Sigmoid colon (tissue), 4 donors: ENCODE measurements at regions not wholly inside any gene's neighbourhood (a gene's known extent, or its start where the extent isn't known, plus 50 kb on each side); places are given as distances from the start of the nearest gene placed in this dataset.

ENCODE experiments used
- CTCF ChIP-seq, 4 experiments: fragments of 450-650 bp in 3 of 4; fragments of 200-600 bp in 1 of 4; IDR thresholded peaks; one replicate each; pipeline ENCODE4 v1.5.1; 2016 to 2019; ENCODE audit warnings: antibody characterized with exemption in 4 of 4, mild to moderate bottlenecking in 3 of 4, moderate library complexity in 2 of 4
- EP300 ChIP-seq, 4 donors: sonication (generic); formaldehyde crosslinking; IDR thresholded peaks; one replicate each; pipeline ENCODE4 v1.6.1; 2017; ENCODE audit warnings: antibody characterized with exemption in 4 of 4
- POLR2AphosphoS5 ChIP-seq, 4 donors: sonication (generic); formaldehyde crosslinking; IDR thresholded peaks; one replicate each; pipeline ENCODE4 v1.6.1; 2017; ENCODE audit warnings: antibody characterized with exemption in 4 of 4

DNA sequence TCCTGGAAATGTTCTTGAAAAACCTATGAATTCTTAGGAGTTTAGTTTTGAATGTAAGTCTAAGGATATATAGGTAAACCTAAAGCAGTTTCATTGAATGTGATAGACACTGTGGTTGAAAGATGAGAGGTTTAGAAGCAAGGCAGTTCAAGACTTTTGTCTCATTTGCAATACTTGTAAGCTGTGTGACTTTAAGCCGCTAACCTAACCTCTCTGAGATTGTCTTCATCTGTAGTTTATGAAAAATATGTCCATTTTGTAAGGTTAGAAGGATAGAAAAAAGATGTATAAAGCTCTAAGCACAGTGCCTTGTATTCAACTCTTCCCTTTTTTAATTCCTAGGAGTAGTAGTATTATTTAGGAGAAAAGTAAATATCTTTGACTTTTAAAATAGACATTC, 306.6 kb upstream of the ARRDC4 start:
- TF ChIP-seq CTCF (IDR thresholded peaks at IDR 0.05), result no peak
- no peak for TF ChIP-seq POLR2AphosphoS5 (IDR thresholded peaks at IDR 0.05)
- TF ChIP-seq EP300 (IDR thresholded peaks at IDR 0.05), result no peak
